Stimulated activated CD4-positive, alpha-beta T cell treated with anti-CD3 and anti-CD28 coated beads, Interleukin-2, amount 100 ng/mL, for 48 hours (primary cell): ENCODE measurements at regions not wholly inside any gene's neighbourhood (a gene's known extent, or its start where the extent isn't known, plus 50 kb on each side); places are given as distances from the start of the nearest gene placed in this dataset.

Source experiments
- DNase-seq, 2 donors: peaks; one replicate each; pipeline ENCODE4 v3.0.0-alpha.2; 2020

DNA sequence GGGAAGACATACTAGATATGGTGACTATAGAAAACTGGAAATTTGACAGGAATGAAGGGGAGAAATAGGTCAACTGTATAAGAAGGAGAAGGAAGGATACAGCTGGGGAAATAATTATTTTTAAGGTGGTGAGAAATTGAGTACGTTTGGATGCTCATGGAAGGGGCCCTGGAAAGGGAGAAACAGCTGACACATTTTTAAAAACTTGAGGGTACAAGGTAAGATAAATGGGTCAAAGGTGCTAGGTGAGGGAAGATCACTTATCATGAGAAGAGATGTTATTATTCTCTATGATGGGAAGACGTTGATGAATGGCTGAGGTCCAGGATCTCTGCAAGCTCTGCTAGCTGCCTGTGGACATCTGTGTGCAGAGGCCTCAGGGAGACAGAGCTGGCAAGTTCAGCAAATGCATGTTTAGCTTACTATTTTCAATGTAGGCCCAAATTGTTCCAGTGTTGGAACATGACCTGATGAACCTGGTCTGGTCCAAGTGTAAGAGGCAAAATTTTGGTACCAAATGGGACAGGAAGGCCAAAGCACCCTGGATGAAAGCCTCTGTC lies 181.7 kb downstream of the MTRR start:
- DNase-seq = no peak

DNA sequence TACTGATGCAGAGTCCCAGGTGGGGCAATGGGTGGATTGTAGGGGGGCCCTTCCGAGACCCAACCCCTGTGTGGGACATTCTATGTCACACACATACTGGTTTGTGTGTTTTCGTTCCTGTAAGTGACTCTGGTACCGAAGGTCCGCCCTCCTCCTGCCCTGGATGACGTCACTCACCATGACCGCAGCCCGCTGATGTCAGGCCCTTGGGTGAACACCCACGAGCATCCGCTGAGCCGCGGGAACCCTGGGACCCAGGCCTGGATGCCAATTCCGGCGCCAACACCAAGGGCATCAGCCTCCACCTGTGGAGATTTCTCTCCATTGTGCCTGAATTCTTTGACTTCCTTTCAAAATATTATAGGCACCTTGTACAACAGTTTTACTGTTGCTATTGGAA lies 184.3 kb downstream of the MTRR start:
- DNase-seq = no peak

DNA sequence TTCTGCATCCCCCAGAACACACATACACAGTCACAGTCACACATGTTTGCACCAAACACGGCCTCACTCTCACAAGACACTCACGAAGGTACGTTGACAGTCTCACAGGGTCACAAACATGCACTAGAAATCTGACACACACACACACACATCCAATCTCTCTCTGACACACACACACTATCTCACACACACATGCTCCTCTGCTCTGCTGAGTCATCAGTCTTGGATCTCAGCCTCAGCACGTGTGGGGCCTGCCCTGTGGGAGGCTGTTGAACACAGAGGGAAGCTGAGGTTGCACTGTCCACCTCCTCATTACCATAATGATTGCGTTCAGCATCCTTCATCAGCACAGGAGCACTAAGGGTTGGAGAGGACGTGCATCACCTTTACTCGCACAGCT lies 188.8 kb downstream of the MTRR start:
- no peak for DNase-seq

DNA sequence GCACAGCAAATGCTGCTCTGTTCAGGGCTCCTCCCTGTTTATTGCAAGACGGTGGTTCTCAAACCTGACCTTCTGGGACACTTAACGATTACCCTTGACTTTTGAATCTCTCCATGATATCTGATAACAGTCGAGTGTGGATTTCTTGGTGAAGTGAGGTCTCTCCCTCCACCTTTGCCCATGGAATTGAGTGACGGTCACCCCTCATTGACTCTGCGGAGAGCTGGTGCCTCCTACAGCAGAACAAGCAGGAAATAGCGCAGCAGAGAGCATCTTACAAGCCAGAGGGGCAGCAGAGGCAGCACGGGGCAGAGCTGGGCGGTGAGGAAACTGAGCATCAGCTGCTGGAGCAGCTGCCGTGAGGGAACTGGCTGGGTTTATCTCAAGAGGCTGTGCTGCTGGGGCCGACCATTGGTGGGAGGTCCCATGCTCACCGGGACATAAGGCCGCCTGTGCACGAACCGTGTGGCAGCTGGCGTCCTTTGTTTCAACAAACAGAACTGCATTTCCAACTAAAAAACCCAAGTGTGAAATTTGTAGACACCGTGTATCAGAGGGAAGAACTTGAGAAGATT lies 189.8 kb downstream of the MTRR start:
- DNase-seq = no peak

DNA sequence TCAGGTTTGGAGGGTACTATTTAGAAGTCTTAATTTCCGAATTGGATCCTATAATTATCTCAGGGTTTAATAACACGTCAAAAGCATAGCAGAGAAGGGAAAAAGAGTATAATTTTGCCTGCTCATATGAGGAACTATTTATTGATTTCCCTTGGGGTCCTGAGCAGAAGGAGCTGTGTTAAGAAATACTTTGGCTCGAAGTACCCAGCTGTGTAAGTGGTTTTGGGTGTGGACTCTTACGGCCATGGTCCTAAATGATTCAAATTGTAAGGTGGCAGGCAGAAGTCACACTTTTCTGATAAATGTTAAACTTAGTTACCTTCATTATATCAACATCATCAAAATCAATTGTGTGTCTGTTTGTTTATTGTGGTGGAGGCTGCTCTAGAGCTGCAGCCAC lies 190.4 kb downstream of the MTRR start:
- no peak for DNase-seq

DNA sequence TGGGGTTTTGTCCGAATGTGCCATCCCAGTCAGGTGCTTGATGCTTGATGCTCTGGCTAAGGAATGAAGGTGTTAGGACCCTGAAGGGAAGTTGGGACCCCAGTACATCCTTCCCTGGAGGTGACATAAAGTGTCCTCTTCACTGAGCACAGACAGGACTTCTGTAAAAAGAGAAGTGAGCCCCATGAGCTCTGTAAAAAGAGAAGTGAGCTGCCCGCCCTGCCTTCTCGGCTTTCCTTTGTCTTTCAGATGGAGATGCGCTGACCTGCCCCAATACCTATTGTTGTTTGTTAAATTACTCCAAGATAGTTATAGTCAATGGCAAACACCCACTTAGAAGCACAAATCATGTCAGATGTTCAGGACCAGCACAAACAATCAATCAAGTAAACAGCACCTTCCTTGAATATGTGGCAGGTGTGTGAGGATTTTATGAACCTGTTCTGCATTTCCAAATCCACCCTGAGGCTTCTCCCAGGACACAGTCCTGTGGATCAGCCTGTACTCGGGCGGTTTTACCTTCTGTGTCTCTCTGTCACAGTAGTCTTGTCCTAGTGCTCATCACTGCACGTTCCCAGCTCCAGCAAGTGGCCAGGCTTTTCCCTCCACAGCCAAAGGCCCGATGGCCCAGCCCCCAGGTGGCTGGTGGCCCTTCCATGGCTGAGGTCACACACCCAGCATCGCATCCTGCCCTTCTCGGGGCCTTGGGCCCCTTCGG lies 191.4 kb downstream of the MTRR start:
- DNase-seq = no peak

DNA sequence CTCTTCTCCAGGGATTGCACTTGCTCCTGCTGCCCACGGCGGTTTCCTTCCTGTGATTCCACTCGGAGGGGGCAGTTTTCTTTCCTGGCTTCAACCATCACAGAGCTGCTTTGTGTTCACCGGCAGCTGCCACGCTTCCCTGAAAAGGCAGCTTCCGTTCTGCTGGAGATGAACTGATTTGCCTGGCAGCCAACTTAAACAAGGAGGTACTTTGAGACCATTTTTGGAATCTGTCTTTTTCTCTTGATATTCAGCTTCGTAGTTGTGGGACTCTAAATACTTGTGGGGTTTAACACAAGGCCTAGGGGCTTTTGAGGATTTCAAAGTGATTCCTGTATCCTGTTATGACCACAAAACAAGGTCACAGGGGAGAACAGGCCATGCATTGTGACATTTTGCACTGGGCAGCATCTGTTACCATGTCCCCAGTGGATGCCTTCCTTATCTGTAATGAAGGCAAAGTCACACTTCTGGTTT lies 192.0 kb downstream of the MTRR start:
- DNase-seq = no peak

DNA sequence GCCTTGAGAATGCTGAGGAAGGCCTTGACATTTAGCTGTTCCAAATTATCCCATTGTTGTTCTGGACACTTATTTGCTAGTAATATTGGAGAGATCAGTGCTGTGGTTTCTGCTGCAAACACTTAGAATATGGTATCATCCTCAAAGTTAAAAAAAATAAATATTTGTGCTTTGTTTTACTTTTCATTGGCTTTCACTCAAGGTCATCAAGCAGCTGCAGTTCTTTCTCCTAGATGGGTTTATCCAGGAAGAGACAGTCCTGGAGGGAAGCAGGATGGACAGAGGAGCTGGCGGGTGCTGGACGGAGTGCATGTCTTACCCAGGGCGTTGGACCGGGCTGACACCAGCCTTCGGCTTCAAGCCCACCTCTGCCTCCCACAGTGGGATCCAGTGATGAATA lies 193.6 kb downstream of the MTRR start:
- no peak for DNase-seq

DNA sequence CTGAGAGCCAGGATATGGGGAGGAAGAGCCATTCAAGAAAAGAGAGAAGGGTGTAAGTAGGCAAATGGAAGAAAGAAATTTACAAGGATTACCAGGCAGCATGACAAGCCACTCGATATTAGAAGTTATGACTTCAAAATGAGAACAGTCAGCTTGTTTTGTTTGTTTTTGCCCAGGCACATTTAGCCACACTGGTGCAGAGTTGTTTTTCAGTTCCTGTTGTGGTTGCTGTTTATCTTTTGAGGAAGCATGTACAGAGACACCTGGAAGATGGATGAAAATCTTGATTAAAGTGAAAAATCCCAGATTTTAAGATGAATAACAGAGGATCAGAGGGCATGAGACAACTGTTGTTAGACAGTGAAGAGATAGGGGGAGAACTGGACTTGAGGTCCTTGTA lies 199.1 kb downstream of the MTRR start:
- DNase-seq = no peak

DNA sequence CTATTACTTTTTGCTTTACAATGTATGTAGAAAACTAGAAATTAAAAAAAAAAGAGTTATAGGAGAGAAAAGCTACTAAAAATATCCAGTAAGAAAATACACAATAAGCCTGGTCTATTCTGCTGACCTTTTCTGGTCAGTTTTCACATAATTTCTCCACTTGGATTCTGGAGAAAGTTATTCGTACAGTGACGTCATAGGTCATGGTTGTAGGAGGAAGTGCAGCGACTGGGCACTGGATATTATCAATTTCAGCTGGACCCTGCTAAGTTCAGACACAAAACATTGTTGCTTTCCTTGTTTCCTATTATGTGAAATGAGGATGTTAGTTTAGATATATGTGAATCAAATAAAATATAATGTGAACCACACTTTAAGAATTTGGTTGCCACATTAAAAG lies 201.2 kb downstream of the MTRR start:
- DNase-seq = no peak

DNA sequence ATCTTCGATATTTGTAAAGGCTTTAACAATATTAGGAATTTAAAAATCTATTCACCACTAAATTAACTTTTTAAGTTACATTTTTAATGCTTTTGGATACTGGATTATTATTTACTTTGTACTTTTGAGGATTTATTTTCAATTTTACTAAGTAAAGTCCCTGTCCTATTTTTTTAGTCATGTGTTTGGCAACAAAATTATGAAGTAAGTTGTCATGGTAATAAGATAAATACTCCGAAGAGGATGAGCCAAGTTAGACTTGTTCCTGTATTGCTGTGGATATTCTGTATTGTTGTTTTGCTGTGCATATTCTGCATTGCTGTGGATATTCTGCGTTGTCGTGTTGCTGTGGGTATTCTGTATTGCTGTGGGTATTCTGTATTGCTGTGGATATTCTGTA lies 210.1 kb downstream of the MTRR start:
- DNase-seq = no peak

DNA sequence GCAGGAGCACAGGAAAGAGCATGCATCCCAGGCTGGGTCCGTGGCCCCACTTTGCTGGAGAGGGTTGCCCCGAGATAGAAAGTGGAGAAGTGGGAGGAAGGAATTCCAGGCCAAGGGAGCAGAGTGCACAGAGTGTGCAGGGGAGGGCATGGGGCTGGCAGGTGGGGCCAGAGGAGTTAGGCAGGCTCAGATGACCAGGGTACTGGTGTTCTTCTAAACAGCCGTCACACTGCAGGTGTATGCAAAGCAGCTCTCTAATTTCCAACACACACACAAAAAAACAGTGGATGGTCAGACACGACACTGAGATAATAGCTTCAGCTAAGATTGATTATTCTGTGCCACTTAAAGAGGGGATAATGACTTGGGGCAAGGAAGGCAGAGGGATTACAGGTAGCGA lies 212.2 kb downstream of the MTRR start:
- no peak for DNase-seq

DNA sequence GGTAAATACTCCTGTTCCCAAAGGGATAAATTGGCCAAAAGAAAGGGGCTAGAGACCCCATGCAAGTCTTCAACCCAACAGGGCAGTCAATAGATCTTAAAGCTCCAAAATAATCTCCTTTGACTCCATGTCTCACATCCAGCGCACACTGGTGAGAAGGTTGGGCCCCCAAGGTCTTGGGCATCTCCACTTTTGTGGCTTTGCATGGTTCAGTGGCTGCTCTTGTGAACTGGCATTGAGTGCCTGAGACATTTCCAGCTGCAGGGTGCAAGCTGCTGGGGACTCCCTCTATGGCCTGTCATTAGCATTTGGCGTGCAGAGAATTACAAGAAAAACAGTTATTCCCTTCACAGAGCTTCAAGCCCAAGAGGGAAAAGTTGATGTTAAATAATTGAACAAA lies 224.7 kb downstream of the MTRR start:
- no peak for DNase-seq

DNA sequence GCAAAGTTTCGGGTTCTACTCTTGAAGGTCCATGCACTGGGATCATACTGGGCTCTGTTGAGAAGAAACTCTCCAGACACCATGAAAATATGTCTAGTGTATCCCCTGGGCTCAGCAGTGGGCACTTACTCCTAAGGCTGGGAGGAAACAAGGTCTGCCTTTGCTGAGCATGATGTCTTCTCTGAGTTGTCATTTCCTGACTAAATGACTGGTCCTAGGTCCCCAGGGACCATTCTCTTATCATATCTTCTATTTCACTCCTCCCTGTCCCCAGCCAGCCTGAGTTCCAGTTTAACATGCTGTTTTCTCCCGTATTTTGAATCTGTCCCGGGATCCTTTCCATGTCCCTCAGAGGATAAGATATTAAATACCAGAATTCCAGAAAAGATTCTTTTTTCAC lies 225.4 kb downstream of the MTRR start:
- DNase-seq = no peak

DNA sequence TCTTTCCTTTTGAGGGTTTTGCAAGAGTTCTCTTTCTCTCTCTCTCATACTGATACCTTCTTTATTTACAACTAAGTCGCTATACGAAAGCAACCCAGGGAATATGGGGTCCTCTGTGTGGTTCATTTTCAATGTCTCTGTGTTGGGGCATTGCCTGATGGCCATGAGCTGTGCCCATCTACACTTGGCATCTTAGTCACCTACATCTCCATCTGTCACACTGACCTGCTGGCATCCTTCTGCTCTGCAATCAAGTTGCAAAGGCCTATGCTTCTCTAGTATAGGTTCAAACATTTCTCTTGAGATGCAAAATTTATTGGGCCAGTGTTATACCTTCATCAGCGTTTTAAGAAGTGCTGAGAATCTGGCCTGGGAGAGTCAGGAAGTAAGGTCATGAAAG lies 228.2 kb downstream of the MTRR start:
- DNase-seq = no peak

DNA sequence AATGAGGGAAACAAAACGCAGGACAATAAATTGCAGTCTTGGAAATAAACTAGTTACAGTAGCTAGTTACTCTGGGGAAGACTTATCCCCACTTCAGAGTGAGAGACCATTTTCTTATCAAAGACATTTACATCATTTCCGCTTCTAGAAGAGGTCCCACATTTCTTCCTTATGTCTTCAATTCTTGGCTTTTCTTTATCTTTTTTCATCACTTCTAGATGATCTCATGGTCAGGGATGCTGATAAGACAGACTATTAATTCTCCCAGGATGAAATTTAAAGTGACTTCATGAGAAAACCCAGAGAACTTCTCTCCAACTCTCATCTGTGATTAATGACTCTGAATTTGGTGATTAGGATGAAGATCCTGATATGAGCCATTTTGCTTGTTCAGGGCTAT lies 229.1 kb downstream of the MTRR start:
- no peak for DNase-seq

DNA sequence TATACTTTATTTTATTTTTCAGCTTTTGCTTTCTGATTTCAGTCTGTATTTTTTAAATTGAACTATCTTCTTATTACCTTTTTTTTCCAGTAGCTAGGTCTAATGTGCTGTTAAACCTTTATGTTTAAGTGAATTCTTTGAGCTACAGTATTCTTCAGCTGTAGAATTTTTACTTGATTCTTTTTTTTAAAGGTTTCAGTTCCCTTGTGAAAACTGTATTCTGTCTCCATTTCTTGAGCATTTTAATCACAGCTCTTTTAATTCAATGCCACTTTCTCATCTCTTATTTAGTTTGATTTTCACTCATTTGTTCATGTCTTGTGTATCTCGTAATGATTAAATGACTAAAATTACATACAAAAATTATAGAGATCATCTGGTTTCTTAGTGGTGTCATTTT lies 233.8 kb downstream of the MTRR start:
- DNase-seq = no peak

DNA sequence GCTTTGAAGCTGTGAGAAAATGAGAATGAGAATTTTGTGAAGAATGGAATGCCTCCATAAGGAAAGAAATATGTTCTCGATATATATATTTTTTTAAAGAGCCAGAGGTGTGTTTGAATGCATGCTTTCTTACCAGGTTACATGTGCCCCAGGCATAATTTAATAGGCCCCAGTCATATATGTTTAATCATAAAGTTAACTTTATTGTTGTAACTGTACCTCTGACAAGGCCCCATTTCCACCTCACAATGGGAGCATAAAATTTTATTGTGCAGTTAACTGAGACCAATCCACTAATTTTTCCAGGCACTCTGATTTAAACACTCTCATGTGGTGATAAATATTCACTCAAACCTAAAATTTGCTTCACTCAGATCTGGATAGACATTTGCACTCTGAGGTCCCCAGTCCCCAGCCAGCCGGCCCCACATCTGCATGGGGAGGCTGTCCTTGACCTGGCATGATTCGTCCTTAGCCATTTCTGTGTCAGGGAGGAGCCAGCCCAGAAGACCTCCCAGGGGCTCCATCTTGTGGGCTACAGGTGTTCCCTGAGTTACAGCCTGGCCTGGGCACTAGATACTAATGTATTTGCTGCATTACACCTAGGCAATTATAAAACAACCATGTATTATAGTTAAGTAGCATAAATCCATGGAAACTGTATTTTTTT lies 245.8 kb downstream of the MTRR start:
- DNase-seq = no peak

DNA sequence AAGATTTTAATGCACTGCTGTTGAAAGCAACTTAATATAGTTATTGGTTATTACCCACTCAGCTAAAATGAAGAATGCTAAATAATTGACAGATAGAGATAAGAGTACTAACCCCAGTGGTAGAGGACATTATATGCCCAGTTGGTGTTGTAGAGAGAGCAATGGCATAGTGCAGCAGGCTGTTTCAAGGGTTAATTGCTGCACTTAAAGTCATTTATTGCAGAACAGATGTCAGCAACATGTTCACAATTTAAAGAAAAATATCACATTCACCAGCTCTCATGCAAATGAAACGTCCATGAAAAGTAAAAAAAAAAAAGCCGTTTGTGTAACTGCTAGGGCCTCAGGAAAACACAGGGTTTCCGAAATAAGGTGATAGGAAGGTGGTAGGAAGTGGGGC lies 254.6 kb downstream of the MTRR start:
- no peak for DNase-seq

DNA sequence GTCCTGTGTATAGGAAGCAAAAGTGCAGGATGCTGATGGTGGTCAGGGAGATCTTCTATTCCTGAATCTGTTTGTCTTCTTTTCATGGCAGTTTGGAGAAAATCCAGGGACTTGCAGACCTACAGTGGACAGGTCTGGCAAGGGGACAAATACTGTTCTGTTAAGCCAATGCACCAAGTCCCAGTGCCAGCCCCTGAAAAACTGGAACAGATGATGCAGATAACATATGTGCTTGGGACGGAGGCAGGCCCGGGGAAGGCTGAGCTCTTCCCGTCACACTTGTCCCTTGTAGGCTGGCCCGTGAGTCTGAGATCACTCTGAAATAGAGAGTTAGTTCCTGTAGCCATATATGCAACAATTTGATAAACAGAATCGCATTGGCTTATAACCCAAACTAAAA lies 265.7 kb downstream of the MTRR start:
- no peak for DNase-seq

DNA sequence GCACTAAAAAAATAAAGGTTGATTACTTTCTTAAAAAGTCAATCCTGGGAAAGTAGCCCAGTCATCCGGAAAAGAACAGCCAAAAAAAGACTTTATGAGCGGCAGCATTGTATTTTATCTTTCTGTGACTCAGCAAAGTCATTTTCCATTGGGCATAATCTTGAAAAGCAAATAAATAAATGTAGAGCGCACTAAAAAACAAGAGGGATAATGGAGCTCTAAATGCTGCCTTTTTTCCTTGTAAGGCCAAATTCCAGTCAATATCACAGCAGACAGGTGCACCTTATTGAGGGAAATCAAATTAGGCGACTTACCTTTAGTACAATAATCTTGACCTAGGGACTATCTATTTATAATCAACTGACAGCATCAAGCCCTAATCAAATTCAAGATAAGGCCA lies 266.8 kb downstream of the MTRR start:
- no peak for DNase-seq

DNA sequence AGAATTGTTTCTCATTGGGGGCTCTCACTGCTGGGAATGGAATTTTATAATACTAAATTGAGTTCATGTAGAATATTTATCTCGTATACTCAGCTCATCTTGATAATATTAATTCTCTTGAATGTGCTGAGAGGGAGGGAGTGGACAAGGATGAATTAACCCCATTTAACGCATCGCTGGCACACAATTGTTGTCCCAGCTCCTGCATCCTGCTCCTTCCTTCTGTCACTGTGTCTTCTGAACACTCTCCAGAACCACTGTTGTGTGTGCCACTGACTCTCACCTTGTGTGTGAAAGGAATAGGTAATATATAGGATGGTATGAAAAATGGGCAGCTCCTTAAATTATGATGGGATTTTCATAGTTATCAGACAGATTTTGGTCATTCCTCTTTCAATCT lies 267.3 kb downstream of the MTRR start:
- no peak for DNase-seq

DNA sequence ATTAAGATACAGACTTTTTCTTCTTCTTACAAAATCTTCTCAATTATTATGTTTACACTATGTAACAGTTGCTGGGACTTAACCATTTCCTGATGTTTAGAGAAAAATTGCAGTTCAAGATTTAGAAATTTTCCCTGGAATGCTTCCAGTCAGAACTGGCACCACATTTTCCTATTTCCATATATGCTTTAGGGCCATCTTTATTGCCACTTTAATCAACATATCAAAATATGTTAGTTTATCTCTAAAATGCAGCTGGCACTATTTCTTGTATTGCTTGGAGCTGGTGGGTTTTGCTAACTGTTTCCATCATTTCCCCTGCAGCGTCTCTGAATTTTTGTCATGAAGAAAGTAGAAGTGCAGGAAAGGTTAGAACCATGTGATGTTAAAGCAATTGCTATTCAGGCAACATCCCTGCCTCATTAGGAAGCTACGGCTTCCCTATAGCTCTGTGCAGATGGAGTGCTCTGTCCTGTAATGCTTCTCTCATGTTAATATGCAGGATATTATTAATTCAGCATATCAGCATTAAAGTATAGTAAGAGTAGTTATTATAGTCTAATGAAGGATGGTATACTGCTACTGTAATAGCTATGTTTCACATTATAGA lies 269.1 kb downstream of the MTRR start:
- DNase-seq = no peak

DNA sequence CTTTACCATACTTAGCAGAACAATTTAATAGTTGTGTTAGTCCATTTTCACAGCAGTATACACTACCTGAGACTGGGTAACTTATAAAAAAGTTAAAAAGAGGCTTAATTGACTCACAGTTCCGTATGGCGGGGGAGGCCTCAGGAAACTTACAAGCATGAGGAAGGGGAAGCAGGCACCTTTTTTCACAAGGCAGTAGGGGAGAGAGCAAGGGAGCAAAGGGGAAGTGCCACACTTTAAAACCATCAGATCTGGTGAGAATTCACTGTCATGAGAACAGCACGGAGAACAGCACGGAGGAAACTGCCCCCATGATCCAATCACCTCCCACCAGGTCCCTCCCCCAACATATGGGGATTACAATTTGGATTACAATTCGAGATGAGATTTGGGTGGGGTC lies 269.9 kb downstream of the MTRR start:
- DNase-seq = no peak
